GM20431 (cell line): ENCODE measurements at regions not wholly inside any gene's neighbourhood (a gene's known extent, or its start where the extent isn't known, plus 50 kb on each side); places are given as distances from the start of the nearest gene placed in this dataset.

Source experiments
- in situ Hi-C: fragments of 300-500 bp; cut with MseI, MboI; formaldehyde crosslinking; loops from one replicate; pipeline ENCODE4 v1.15.0; 2020; ENCODE audit warnings: low sequenced_read_pairs; ENCODE audit not compliant: unreplicated experiment

- in situ Hi-C loops: no loop called here
Measured at GRCh38 chr7:112395411-112395810, 54.8 kb upstream of the IFRD1 start.

GRCh38 chr7:112395893-112396292 is 54.4 kb upstream of the IFRD1 start:
- in situ Hi-C loops: no loop called here

- in situ Hi-C loops: no loop called here
Measured at GRCh38 chr7:112398534-112398933, 51.7 kb upstream of the IFRD1 start.

- in situ Hi-C loops: no loop called here
Measured at GRCh38 chr7:112399501-112399900, 50.8 kb upstream of the IFRD1 start.

GRCh38 chr7:112400141-112400540 is 50.1 kb upstream of the IFRD1 start:
- in situ Hi-C loops: loop anchor here (25.0 kb wide), 1 partner anchor 638 kb away; no protein-coding TSS in a partner anchor
